OCI-LY1 (cell line): ENCODE measurements at regions not wholly inside any gene's neighbourhood (a gene's known extent, or its start where the extent isn't known, plus 50 kb on each side); places are given as distances from the start of the nearest gene placed in this dataset.

Source experiments
- H2AFZ ChIP-seq: fragments of 200-600 bp; sonication (generic), shearing (Covaris generic); 2 replicates; pipeline ENCODE4 v1.6.0; 2014; ENCODE audit warnings: antibody characterized with exemption, mild to moderate bottlenecking, low read length
- H3F3A ChIP-seq: fragments of 200-600 bp; sonication (generic), shearing (Covaris generic); 2 replicates; pipeline ENCODE4 v1.6.0; 2014; ENCODE audit warnings: mild to moderate bottlenecking, antibody characterized with exemption, low read length, moderate library complexity; ENCODE audit not compliant: insufficient read depth
- H3K27ac ChIP-seq: fragments of 200-600 bp; sonication (generic); 2 replicates; pipeline ENCODE4 v1.5.1; 2014; ENCODE audit warnings: low read length, mixed run types, mild to moderate bottlenecking, low read depth; ENCODE audit not compliant: poor library complexity, severe bottlenecking
- H3K27me3 ChIP-seq: fragments of 200-600 bp; sonication (generic); 2 replicates; pipeline ENCODE4 v1.6.0; 2014; ENCODE audit warnings: antibody characterized with exemption, mild to moderate bottlenecking, low read length, moderate library complexity; ENCODE audit not compliant: insufficient read depth
- H3K36me3 ChIP-seq: fragments of 200-600 bp; sonication (generic); 2 replicates; pipeline ENCODE4 v1.6.1; 2014; ENCODE audit warnings: mild to moderate bottlenecking, antibody characterized with exemption, low read length, moderate library complexity, mixed read lengths; ENCODE audit not compliant: insufficient read depth
- H3K4me1 ChIP-seq: fragments of 200-600 bp; sonication (generic); 2 replicates; pipeline ENCODE4 v1.5.1; 2014; ENCODE audit warnings: mild to moderate bottlenecking, low read length, moderate library complexity; ENCODE audit not compliant: insufficient read depth, severe bottlenecking
- H3K4me2 ChIP-seq: fragments of 200-600 bp; sonication (generic), shearing (Covaris generic); 2 replicates; pipeline ENCODE4 v1.6.1; 2014; ENCODE audit warnings: low read length
- H3K4me3 ChIP-seq: fragments of 200-600 bp; sonication (generic); 2 replicates; pipeline ENCODE4 v1.5.1; 2014; ENCODE audit warnings: low read length, low read depth, mild to moderate bottlenecking, mixed read lengths; ENCODE audit not compliant: poor library complexity, severe bottlenecking
- H3K79me2 ChIP-seq: fragments of 200-600 bp; shearing (Covaris generic); 2 replicates; pipeline ENCODE4 v1.6.1; 2016; ENCODE audit warnings: mixed run types, low read length, mixed read lengths; ENCODE audit not compliant: insufficient read depth
- H3K9ac ChIP-seq: fragments of 200-600 bp; sonication (generic), shearing (Covaris generic); 2 replicates; pipeline ENCODE4 v1.6.1; 2014; ENCODE audit warnings: mild to moderate bottlenecking, low read length, mixed read lengths
- H3K9me2 ChIP-seq: fragments of 200-600 bp; sonication (generic), shearing (Covaris generic); 2 replicates; pipeline ENCODE4 v1.6.1; 2014; ENCODE audit warnings: low read depth, mild to moderate bottlenecking, low read length, mixed read lengths
- H3K9me3 ChIP-seq: fragments of 200-600 bp; shearing (Covaris generic); 2 replicates; pipeline ENCODE4 v1.6.1; 2014; ENCODE audit warnings: low read length, mixed read lengths
- H4K20me1 ChIP-seq: fragments of 200-600 bp; sonication (generic), shearing (Covaris generic); 2 replicates; pipeline ENCODE4 v1.6.0; 2016; ENCODE audit warnings: mild to moderate bottlenecking, low read length; ENCODE audit not compliant: insufficient read depth
- EZH2 ChIP-seq: fragments of 200-600 bp; sonication (generic), shearing (Covaris generic); IDR thresholded peaks from 2 replicates; pipeline ENCODE4 v1.8.0; 2017; ENCODE audit warnings: borderline replicate concordance, mixed run types, mild to moderate bottlenecking, antibody characterized with exemption, low read length, moderate library complexity, mixed read lengths
- TF ChIP-seq, protein P1 (sequence below): fragments of 200-600 bp; sonication (generic), shearing (Covaris generic); IDR thresholded peaks from 2 replicates; pipeline ENCODE4 v1.5.1; 2017; ENCODE audit warnings: mild to moderate bottlenecking, antibody characterized with exemption, low read length, moderate library complexity, mixed read lengths

- no peaks in the 10 kb centered on the region for H4K20me1 ChIP-seq
- H3K9me3 ChIP-seq = no peaks in the 10 kb centered on the region
- H3K79me2 ChIP-seq = no peaks in the 10 kb centered on the region
- no peaks in the 10 kb centered on the region for H3K4me1 ChIP-seq
- H3K9ac ChIP-seq = no peak overlapping the region
- no peak overlapping the region for H3K4me3 ChIP-seq
- H3K36me3 ChIP-seq = no peaks in the 10 kb centered on the region
- H3K27me3 ChIP-seq = no peaks in the 10 kb centered on the region
- no peak overlapping the region for H2AFZ ChIP-seq
- no peak overlapping the region for H3K27ac ChIP-seq
- TF ChIP-seq EZH2 = no peak
- TF ChIP-seq, protein P1, sequence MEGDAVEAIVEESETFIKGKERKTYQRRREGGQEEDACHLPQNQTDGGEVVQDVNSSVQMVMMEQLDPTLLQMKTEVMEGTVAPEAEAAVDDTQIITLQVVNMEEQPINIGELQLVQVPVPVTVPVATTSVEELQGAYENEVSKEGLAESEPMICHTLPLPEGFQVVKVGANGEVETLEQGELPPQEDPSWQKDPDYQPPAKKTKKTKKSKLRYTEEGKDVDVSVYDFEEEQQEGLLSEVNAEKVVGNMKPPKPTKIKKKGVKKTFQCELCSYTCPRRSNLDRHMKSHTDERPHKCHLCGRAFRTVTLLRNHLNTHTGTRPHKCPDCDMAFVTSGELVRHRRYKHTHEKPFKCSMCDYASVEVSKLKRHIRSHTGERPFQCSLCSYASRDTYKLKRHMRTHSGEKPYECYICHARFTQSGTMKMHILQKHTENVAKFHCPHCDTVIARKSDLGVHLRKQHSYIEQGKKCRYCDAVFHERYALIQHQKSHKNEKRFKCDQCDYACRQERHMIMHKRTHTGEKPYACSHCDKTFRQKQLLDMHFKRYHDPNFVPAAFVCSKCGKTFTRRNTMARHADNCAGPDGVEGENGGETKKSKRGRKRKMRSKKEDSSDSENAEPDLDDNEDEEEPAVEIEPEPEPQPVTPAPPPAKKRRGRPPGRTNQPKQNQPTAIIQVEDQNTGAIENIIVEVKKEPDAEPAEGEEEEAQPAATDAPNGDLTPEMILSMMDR = no peak
- no peaks in the 10 kb centered on the region for H3K9me2 ChIP-seq
- H3K4me2 ChIP-seq = no peak overlapping the region
- H3F3A ChIP-seq = no peaks in the 10 kb centered on the region
These were observed 1611.1 kb upstream of the ZEB2 start for GRCh38 chr2:146131048-146131447.

DNA sequence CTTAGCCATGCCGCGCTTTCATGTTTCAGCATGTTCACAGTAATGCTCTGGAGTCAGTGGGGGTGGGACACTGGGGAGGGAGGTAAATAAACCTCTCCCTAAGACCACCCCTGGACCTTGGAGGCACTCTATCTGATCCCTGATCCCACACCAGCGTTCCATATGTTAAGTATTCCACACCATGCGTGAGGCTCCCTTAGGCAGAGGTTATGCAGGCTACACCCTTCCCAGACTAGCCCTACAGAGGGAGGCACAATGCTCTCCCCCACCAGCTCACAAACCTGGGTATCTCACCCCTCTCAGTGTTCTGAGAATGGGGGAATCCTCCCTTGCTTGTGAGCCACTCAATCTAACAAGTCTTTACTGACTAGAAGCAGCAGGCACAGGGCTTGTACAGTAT lies 1610.4 kb upstream of the ZEB2 start:
- Histone ChIP-seq H3K27ac (no peak overlapping the region), H3K27me3 (no peaks in the 10 kb centered on the region), H3K4me2 (no peak overlapping the region), H3K4me3 (no peak overlapping the region), H3F3A (no peaks in the 10 kb centered on the region), H2AFZ (no peak overlapping the region), H4K20me1 (no peaks in the 10 kb centered on the region), H3K79me2 (no peaks in the 10 kb centered on the region), H3K4me1 (no peaks in the 10 kb centered on the region), H3K9me3 (no peaks in the 10 kb centered on the region), H3K9ac (no peak overlapping the region), H3K36me3 (no peaks in the 10 kb centered on the region), H3K9me2 (no peaks in the 10 kb centered on the region)
- TF ChIP-seq EZH2 = no peak
- TF ChIP-seq, protein P1 = no peak

DNA sequence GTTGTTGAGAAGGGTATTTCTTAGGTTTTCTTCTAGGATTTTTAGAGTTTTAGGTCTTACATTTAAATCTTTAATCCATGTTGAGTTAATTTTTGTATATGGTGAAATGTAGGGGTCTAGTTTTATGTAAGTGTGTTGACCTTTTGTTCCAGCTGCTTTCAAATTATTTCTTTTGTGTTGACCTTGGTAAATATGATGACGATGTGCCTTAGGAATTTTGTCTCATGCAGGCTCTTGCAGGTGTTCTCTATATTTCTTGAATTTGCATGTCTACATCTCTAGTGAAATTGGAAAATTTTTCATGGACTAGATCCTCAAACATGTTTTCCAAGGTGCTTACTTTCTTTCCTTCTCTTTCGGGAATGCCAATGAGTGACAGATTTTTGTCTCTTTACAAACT lies 1609.3 kb upstream of the ZEB2 start:
- TF ChIP-seq, protein P1 = no peak
- no peak for TF ChIP-seq EZH2
- Histone ChIP-seq H3K79me2 (no peaks in the 10 kb centered on the region), H2AFZ (no peak overlapping the region), H3K9me2 (no peaks in the 10 kb centered on the region), H3K36me3 (no peaks in the 10 kb centered on the region), H3K4me1 (no peaks in the 10 kb centered on the region), H4K20me1 (no peaks in the 10 kb centered on the region), H3K27me3 (no peaks in the 10 kb centered on the region), H3K9ac (no peak overlapping the region), H3K27ac (no peak overlapping the region), H3K4me2 (no peak overlapping the region), H3K4me3 (no peak overlapping the region), H3F3A (no peaks in the 10 kb centered on the region), H3K9me3 (no peaks in the 10 kb centered on the region)
